H9 (cell line): ENCODE measurements at regions not wholly inside any gene's neighbourhood (a gene's known extent, or its start where the extent isn't known, plus 50 kb on each side); places are given as distances from the start of the nearest gene placed in this dataset.

Experiments
- DNase-seq: peaks from one replicate; pipeline ENCODE4 v3.0.0-alpha.2; 2017
- H2AFZ ChIP-seq: one replicate; pipeline ENCODE4 v1.6.1; 2013; ENCODE audit warnings: mild to moderate bottlenecking, low read length, control low read depth, moderate library complexity
- H2AK5ac ChIP-seq: 2 replicates; pipeline ENCODE4 v1.6.1; 2013; ENCODE audit warnings: low read length, control low read depth, mixed read lengths; ENCODE audit not compliant: insufficient read length
- H2BK120ac ChIP-seq: one replicate; pipeline ENCODE4 v1.6.1; 2013; ENCODE audit warnings: low read depth, mild to moderate bottlenecking, low read length, control low read depth, inconsistent platforms; ENCODE audit not compliant: poor library complexity, severe bottlenecking
- H2BK12ac ChIP-seq: 2 replicates; pipeline ENCODE4 v1.6.1; 2013; ENCODE audit warnings: low read length, control low read depth, mixed read lengths, low read depth; ENCODE audit not compliant: insufficient read length
- H2BK15ac ChIP-seq: 2 replicates; pipeline ENCODE4 v1.6.1; 2013; ENCODE audit warnings: low read depth, low read length, control low read depth
- H2BK20ac ChIP-seq: one replicate; pipeline ENCODE4 v1.6.1; 2013; ENCODE audit warnings: low read depth, mild to moderate bottlenecking, low read length, control low read depth, inconsistent platforms; ENCODE audit not compliant: poor library complexity, severe bottlenecking
- H2BK5ac ChIP-seq: 2 replicates; pipeline ENCODE4 v1.6.1; 2013; ENCODE audit warnings: low read length, control low read depth, mixed read lengths; ENCODE audit not compliant: insufficient read length
- H3K14ac ChIP-seq: 2 replicates; pipeline ENCODE4 v1.6.1; 2013; ENCODE audit warnings: low read length, control low read depth; ENCODE audit not compliant: insufficient read depth
- H3K18ac ChIP-seq: 2 replicates; pipeline ENCODE4 v1.6.1; 2013; ENCODE audit warnings: low read depth, mild to moderate bottlenecking, mixed read lengths, low read length, control low read depth; ENCODE audit not compliant: insufficient read length
- H3K23ac ChIP-seq: 2 replicates; pipeline ENCODE4 v1.6.1; 2013; ENCODE audit warnings: low read length, control low read depth, mixed read lengths, low read depth; ENCODE audit not compliant: insufficient read length
- H3K23me2 ChIP-seq: 2 replicates; pipeline ENCODE4 v1.6.1; 2013; ENCODE audit warnings: low read depth, mild to moderate bottlenecking, mixed read lengths, low read length, control low read depth; ENCODE audit not compliant: insufficient read length, poor library complexity, severe bottlenecking
- H3K27ac ChIP-seq: 2 replicates; pipeline ENCODE4 v1.5.1; 2013; ENCODE audit warnings: low read length, control low read depth, mixed read lengths, low read depth; ENCODE audit not compliant: insufficient read length
- H3K27me3 ChIP-seq: 2 replicates; pipeline ENCODE4 v1.6.1; 2013; ENCODE audit warnings: low read length, control low read depth, inconsistent platforms; ENCODE audit not compliant: insufficient read depth
- H3K4ac ChIP-seq: 2 replicates; pipeline ENCODE4 v1.6.1; 2013; ENCODE audit warnings: low read depth, mild to moderate bottlenecking, control low read depth, inconsistent platforms, low read length, moderate library complexity
- H3K4me1 ChIP-seq: 2 replicates; pipeline ENCODE4 v1.6.1; 2013; ENCODE audit warnings: low read length, control low read depth, inconsistent platforms; ENCODE audit not compliant: insufficient read depth
- H3K4me2 ChIP-seq: 2 replicates; pipeline ENCODE4 v1.6.1; 2013; ENCODE audit warnings: low read length, control low read depth, mixed read lengths; ENCODE audit not compliant: insufficient read length, insufficient read depth
- H3K56ac ChIP-seq: 2 replicates; pipeline ENCODE4 v1.6.1; 2013; ENCODE audit warnings: low read depth, mild to moderate bottlenecking, mixed read lengths, low read length, control low read depth; ENCODE audit not compliant: insufficient read length
- H3K79me1 ChIP-seq: 2 replicates; pipeline ENCODE4 v1.6.1; 2013; ENCODE audit warnings: low read depth, mild to moderate bottlenecking, moderate library complexity, low read length, control low read depth, inconsistent platforms; ENCODE audit not compliant: insufficient read depth, poor library complexity, severe bottlenecking
- H3K79me2 ChIP-seq: 2 replicates; pipeline ENCODE4 v1.6.1; 2013; ENCODE audit warnings: low read length, control low read depth, inconsistent platforms; ENCODE audit not compliant: insufficient read depth
- H3K9ac ChIP-seq: 2 replicates; pipeline ENCODE4 v1.6.1; 2013; ENCODE audit warnings: low read length, control low read depth, mixed read lengths; ENCODE audit not compliant: insufficient read length; ENCODE audit errors: extremely low read depth
- H3K9me3 ChIP-seq: one replicate; pipeline ENCODE4 v1.6.1; 2013; ENCODE audit warnings: low read depth, low read length, inconsistent platforms; ENCODE audit not compliant: control insufficient read depth
- H3T11ph ChIP-seq: one replicate; pipeline ENCODE4 v1.6.1; 2013; ENCODE audit warnings: mild to moderate bottlenecking, low read length, control low read depth, inconsistent platforms
- H4K20me1 ChIP-seq: one replicate; pipeline ENCODE4 v1.6.1; 2013; ENCODE audit not compliant: control insufficient read depth, insufficient read length, insufficient read depth
- H4K5ac ChIP-seq: 2 replicates; pipeline ENCODE4 v1.6.1; 2013; ENCODE audit warnings: low read depth, mild to moderate bottlenecking, mixed read lengths, low read length, control low read depth; ENCODE audit not compliant: insufficient read length
- H4K8ac ChIP-seq: replicated peaks from 2 replicates; pipeline ENCODE4 v1.6.1; 2013; ENCODE audit warnings: low read length, control low read depth, mixed read lengths, low read depth; ENCODE audit not compliant: insufficient read length
- H4K91ac ChIP-seq: 2 replicates; pipeline ENCODE4 v1.6.1; 2013; ENCODE audit warnings: low read depth, mild to moderate bottlenecking, moderate library complexity, mixed read lengths, low read length, control low read depth; ENCODE audit not compliant: insufficient read length
- H3K27ac Mint-ChIP-seq, 3 experiments: 2 replicates in 2 of 3; 3 replicates in 1 of 3; pipeline ENCODE4 v1.8.0; 2020 to 2021; ENCODE audit warnings: mixed read lengths in 3 of 3, mild to moderate bottlenecking in 1 of 3, moderate library complexity in 1 of 3
- H3K27me3 Mint-ChIP-seq: 2 replicates; pipeline ENCODE4 v1.8.0; 2021; ENCODE audit warnings: low read depth, mild to moderate bottlenecking, moderate library complexity, mixed read lengths
- H3K36me3 Mint-ChIP-seq, 3 experiments: 2 replicates in 2 of 3; 3 replicates in 1 of 3; pipeline ENCODE4 v1.8.0; 2020 to 2021; ENCODE audit warnings: low read depth in 3 of 3, mixed read lengths in 3 of 3; ENCODE audit not compliant: insufficient read depth in 1 of 3
- H3K4me1 Mint-ChIP-seq, 2 experiments: 2 replicates each; pipeline ENCODE4 v1.8.0; 2020; ENCODE audit warnings: mixed read lengths in 2 of 2
- H3K4me3 Mint-ChIP-seq, 2 experiments: 2 replicates in 1 of 2; 3 replicates in 1 of 2; pipeline ENCODE4 v1.8.0; 2020 to 2021; ENCODE audit warnings: mild to moderate bottlenecking in 2 of 2, mixed read lengths in 2 of 2, moderate library complexity in 1 of 2
- H3K9me3 Mint-ChIP-seq, 2 experiments: 2 replicates in 1 of 2; 3 replicates in 1 of 2; pipeline ENCODE4 v1.8.0; 2020; ENCODE audit warnings: mild to moderate bottlenecking in 2 of 2, mixed read lengths in 2 of 2, moderate library complexity in 1 of 2
- WGBS: extraction: QIAGEN DNeasy Blood & Tissue Kit; methylation state at CpG from one replicate; pipeline ENCODE4 v1.1.7; 2013; ENCODE audit warnings: missing lambda C conversion rate, low lambda C conversion rate, mixed read lengths; ENCODE audit not compliant: insufficient read length; ENCODE audit errors: extremely low coverage; 5-methylcytosine and 5-hydroxymethylcytosine counted together
- TF ChIP-seq, protein P1 (sequence below): fragments of 200-600 bp; sonication (generic); conservative IDR thresholded peaks from 3 replicates; pipeline ENCODE4 v1.8.0; 2021; ENCODE audit warnings: antibody characterized with exemption, mild to moderate bottlenecking

DNA sequence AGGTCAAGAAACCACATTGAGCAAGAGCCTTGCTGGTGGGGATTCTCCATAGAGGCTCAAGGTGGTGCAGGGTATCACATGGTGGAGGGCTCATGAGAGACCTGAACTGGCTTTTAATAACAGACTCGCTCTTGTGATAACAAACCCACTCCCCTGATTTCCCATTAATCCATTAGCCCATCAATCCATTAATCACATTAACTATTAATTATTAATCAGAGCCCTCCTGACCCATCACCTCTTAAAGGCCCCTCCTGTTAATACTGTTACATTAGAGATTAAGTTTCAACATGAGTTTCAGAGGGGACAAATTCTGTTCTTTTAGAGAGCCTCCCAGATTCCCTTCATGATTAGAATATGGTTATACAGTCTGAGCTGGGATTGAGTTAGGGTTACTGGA lies 61.8 kb downstream of the IER5 start:
- H3K23me2 ChIP-seq = no peaks in the 10 kb centered on the region
- no peak overlapping the region for H3K14ac ChIP-seq
- H3K9ac ChIP-seq = no peak overlapping the region
- no peak overlapping the region for H3K18ac ChIP-seq
- no peak overlapping the region for H3K23ac ChIP-seq
- H4K8ac ChIP-seq = no peak overlapping the region
- no peak for DNase-seq
- no peak overlapping the region for H3K27ac Mint-ChIP-seq
- no peaks in the 10 kb centered on the region for H3K27me3 ChIP-seq
- no peak overlapping the region for H3K4ac ChIP-seq
- H4K5ac ChIP-seq = no peak overlapping the region
- no peaks in the 10 kb centered on the region for H3K79me1 ChIP-seq
- no peaks in the 10 kb centered on the region for H4K20me1 ChIP-seq
- H3K56ac ChIP-seq = no peak overlapping the region
- no peak overlapping the region for H2BK12ac ChIP-seq
- no CpG with 5 or more reads among the region's 1 CpG for WGBS
- H3K27me3 Mint-ChIP-seq = peaks cover 6% of the 10 kb centered on the region
- H2BK5ac ChIP-seq = no peak overlapping the region
- H3K79me2 ChIP-seq = no peaks in the 10 kb centered on the region
- H3K4me1 ChIP-seq = no peaks in the 10 kb centered on the region
- H4K91ac ChIP-seq = no peak overlapping the region
- H2BK15ac ChIP-seq = no peak overlapping the region
- H3T11ph ChIP-seq = no peak overlapping the region
- H2AK5ac ChIP-seq = no peak overlapping the region
- H3K9me3 ChIP-seq = no peaks in the 10 kb centered on the region
- peaks cover 10 to 12% of the 10 kb centered on the region in 2 experiments; a peak in 4 of 5 replicates for H3K9me3 Mint-ChIP-seq
- H2BK120ac ChIP-seq = no peak overlapping the region
- no peak overlapping the region for H2BK20ac ChIP-seq
- TF ChIP-seq, protein P1, sequence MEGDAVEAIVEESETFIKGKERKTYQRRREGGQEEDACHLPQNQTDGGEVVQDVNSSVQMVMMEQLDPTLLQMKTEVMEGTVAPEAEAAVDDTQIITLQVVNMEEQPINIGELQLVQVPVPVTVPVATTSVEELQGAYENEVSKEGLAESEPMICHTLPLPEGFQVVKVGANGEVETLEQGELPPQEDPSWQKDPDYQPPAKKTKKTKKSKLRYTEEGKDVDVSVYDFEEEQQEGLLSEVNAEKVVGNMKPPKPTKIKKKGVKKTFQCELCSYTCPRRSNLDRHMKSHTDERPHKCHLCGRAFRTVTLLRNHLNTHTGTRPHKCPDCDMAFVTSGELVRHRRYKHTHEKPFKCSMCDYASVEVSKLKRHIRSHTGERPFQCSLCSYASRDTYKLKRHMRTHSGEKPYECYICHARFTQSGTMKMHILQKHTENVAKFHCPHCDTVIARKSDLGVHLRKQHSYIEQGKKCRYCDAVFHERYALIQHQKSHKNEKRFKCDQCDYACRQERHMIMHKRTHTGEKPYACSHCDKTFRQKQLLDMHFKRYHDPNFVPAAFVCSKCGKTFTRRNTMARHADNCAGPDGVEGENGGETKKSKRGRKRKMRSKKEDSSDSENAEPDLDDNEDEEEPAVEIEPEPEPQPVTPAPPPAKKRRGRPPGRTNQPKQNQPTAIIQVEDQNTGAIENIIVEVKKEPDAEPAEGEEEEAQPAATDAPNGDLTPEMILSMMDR = no peak
- peaks cover 0 to 3% (median 1%) of the 10 kb centered on the region in 3 experiments; a peak in 1 of 7 replicates for H3K36me3 Mint-ChIP-seq
- peaks cover 12 to 19% of the 10 kb centered on the region in 2 experiments for H3K4me1 Mint-ChIP-seq
- no peak overlapping the region for H2AFZ ChIP-seq
- no peak overlapping the region for H3K27ac ChIP-seq
- H3K4me3 Mint-ChIP-seq = no peak overlapping the region
- no peak overlapping the region for H3K4me2 ChIP-seq
